ENCODE measurements at regions not wholly inside any gene's neighbourhood (a gene's known extent, or its start where the extent isn't known, plus 50 kb on each side); places are given as distances from the start of the nearest gene placed in this dataset.

- TF ChIP-seq, protein P1, sequence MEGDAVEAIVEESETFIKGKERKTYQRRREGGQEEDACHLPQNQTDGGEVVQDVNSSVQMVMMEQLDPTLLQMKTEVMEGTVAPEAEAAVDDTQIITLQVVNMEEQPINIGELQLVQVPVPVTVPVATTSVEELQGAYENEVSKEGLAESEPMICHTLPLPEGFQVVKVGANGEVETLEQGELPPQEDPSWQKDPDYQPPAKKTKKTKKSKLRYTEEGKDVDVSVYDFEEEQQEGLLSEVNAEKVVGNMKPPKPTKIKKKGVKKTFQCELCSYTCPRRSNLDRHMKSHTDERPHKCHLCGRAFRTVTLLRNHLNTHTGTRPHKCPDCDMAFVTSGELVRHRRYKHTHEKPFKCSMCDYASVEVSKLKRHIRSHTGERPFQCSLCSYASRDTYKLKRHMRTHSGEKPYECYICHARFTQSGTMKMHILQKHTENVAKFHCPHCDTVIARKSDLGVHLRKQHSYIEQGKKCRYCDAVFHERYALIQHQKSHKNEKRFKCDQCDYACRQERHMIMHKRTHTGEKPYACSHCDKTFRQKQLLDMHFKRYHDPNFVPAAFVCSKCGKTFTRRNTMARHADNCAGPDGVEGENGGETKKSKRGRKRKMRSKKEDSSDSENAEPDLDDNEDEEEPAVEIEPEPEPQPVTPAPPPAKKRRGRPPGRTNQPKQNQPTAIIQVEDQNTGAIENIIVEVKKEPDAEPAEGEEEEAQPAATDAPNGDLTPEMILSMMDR (IDR thresholded peaks at IDR 0.05; ENCODE audit: borderline replicate concordance, control extremely low read depth, extremely low read depth, insufficient read depth, missing control alignments), result no peak
- DNase-seq (ENCODE audit: low spot score), result no peak
- in situ Hi-C loops (cut with MboI; ENCODE audit: low sequenced_read_pairs, unreplicated experiment), result loop anchor here (10.0 kb wide), 2 partner anchors 54 to 104 kb away; no protein-coding TSS in a partner anchor
Observed at GRCh38 chr17:27390540-27390939, 65.7 kb upstream of the KSR1 start.

GRCh38 chr17:27391427-27391826 lies 64.8 kb upstream of the KSR1 start:
- in situ Hi-C loops (cut with MboI; ENCODE audit: low sequenced_read_pairs, unreplicated experiment), result loop anchor here (10.0 kb wide), 2 partner anchors 53 to 103 kb away; no protein-coding TSS in a partner anchor
- TF ChIP-seq, protein P1 (IDR thresholded peaks at IDR 0.05; ENCODE audit: borderline replicate concordance, control extremely low read depth, extremely low read depth, insufficient read depth, missing control alignments), result no peak
- no peak for DNase-seq (ENCODE audit: low spot score)

DNA sequence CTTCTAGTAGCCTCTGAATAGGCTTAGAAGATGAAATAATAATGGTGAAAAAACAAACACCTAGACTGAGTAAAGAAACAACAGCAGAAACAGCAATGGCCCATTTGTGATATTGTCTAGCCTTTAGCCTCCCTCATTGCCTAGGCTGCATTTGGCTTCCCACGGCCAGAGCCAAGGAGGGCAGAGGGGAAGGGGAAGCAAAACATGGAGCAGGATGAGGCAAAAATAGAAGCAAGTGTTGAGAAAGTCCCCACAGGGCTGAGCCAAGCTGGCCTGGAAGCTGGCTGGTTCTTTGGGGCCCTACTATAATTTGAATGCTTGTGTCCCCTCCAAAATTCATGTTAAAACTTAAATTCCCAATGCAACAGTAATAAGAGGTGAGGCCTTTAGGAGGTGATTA lies 60.2 kb upstream of the KSR1 start:
- no peak for DNase-seq (ENCODE audit: low spot score)
- TF ChIP-seq, protein P1 (IDR thresholded peaks at IDR 0.05; ENCODE audit: borderline replicate concordance, control extremely low read depth, extremely low read depth, insufficient read depth, missing control alignments), result no peak
- in situ Hi-C loops (cut with MboI; ENCODE audit: low sequenced_read_pairs, unreplicated experiment), result loop anchor here (10.0 kb wide), 2 partner anchors 49 to 99 kb away; no protein-coding TSS in a partner anchor

GRCh38 chr17:27396941-27397340 lies 59.3 kb upstream of the KSR1 start:
- in situ Hi-C loops (cut with MboI; ENCODE audit: low sequenced_read_pairs, unreplicated experiment), result loop anchor here (10.0 kb wide), 2 partner anchors 48 to 98 kb away; no protein-coding TSS in a partner anchor
- TF ChIP-seq, protein P1 (IDR thresholded peaks at IDR 0.05; ENCODE audit: borderline replicate concordance, control extremely low read depth, extremely low read depth, insufficient read depth, missing control alignments), result no peak
- DNase-seq (ENCODE audit: low spot score), result no peak

DNA sequence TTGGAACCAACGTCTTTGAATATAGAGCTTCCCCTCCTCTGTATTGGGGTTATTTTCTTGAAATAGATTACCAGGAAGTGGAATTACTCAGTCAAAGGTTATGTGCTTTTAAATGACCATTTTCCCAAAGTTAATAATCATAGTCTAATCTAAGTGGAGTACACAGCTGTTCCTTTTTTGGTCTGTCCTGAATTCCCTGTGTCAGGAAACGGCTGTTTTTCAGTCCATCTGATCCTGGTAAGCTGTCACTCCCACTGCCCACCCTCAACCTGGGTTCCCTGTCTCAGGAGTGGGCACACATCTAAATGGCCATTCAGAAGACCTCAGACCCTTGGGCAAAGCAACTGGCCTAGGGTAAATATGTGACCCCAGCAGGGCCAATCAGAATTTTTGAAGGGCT lies 57.6 kb upstream of the KSR1 start:
- TF ChIP-seq, protein P1 (IDR thresholded peaks at IDR 0.05; ENCODE audit: borderline replicate concordance, control extremely low read depth, extremely low read depth, insufficient read depth, missing control alignments), result no peak
- no peak for DNase-seq (ENCODE audit: low spot score)
- in situ Hi-C loops (cut with MboI; ENCODE audit: low sequenced_read_pairs, unreplicated experiment), result loop anchor here (10.0 kb wide), 2 partner anchors 46 to 96 kb away; no protein-coding TSS in a partner anchor

DNA sequence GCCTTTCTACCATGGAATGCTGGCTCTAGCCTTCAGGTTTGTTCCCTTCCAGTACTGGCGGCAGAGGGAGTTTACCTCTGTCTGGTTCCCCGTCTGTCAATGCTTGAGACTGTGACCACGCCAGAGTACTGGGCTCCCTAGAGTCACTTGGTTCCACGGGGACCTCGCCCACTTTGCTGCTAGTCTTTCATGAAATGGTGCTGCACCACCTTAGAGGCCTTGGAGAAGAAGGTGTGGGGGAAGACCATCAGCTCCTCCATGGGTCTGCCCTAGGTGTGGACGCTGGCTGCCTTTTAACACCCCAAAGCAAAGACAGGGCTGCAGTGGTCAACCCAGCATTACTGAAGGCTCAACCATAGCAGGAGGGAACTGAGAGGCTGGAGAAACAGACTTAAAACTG lies 55.3 kb upstream of the KSR1 start:
- in situ Hi-C loops (cut with MboI; ENCODE audit: low sequenced_read_pairs, unreplicated experiment), result no loop called here
- no peak for DNase-seq (ENCODE audit: low spot score)
- TF ChIP-seq, protein P1 (IDR thresholded peaks at IDR 0.05; ENCODE audit: borderline replicate concordance, control extremely low read depth, extremely low read depth, insufficient read depth, missing control alignments), result no peak

Data from GM13976 (cell line).